NCI-H1694 (cell line): ENCODE measurements at regions not wholly inside any gene's neighbourhood (a gene's known extent, or its start where the extent isn't known, plus 50 kb on each side); places are given as distances from the start of the nearest gene placed in this dataset.
"Not testable (repeated sequence)": the region's sequence is repeated elsewhere in the genome, so short reads cannot be mapped to it uniquely, and the experiment has no call there.

Experiments
- DNase-seq: peaks from one replicate; lab custom pipeline; 2025; lab: John Stamatoyannopoulos, UW

- no peak for DNase-seq
Measured at GRCh38 chr19:30817965-30818567, 445.9 kb downstream of the ZNF536 start.

- DNase-seq = no peak
Measured at GRCh38 chr19:30817197-30817596, 445.0 kb downstream of the ZNF536 start.

GRCh38 chr19:30815889-30816580, 443.9 kb downstream of the ZNF536 start:
- DNase-seq = no peak

- DNase-seq = no peak
Measured at GRCh38 chr19:30812099-30812678, 440.0 kb downstream of the ZNF536 start.

- no peak for DNase-seq
Measured at GRCh38 chr19:30811397-30812098, 439.4 kb downstream of the ZNF536 start.

GRCh38 chr19:30810726-30811125, 438.5 kb downstream of the ZNF536 start:
- no peak for DNase-seq

GRCh38 chr19:30807278-30807677, 435.1 kb downstream of the ZNF536 start:
- DNase-seq = no peak

- DNase-seq = no peak
Measured at GRCh38 chr19:30806311-30806710, 434.1 kb downstream of the ZNF536 start.

- no peak for DNase-seq
Measured at GRCh38 chr19:30804751-30805150, 432.6 kb downstream of the ZNF536 start.

- not testable (repeated sequence) for DNase-seq
Measured at GRCh38 chr19:30804333-30804732, 432.1 kb downstream of the ZNF536 start.

GRCh38 chr19:30802424-30803013, 430.3 kb downstream of the ZNF536 start:
- no peak for DNase-seq

- no peak for DNase-seq
Measured at GRCh38 chr19:30799865-30800755, 427.9 kb downstream of the ZNF536 start.

GRCh38 chr19:30795727-30796126, 423.5 kb downstream of the ZNF536 start:
- DNase-seq = no peak

GRCh38 chr19:30792561-30793505, 420.6 kb downstream of the ZNF536 start:
- DNase-seq = no peak

GRCh38 chr19:30791088-30791487, 418.9 kb downstream of the ZNF536 start:
- no peak for DNase-seq

GRCh38 chr19:30790056-30790680, 418.0 kb downstream of the ZNF536 start:
- DNase-seq = no peak

GRCh38 chr19:30788105-30788765, 416.1 kb downstream of the ZNF536 start:
- no peak for DNase-seq

- no peak for DNase-seq
Measured at GRCh38 chr19:30785458-30786137, 413.4 kb downstream of the ZNF536 start.
